SKM-1 treated with dmso at 0.1 percent for 144 hours (cell line): ENCODE measurements at regions not wholly inside any gene's neighbourhood (a gene's known extent, or its start where the extent isn't known, plus 50 kb on each side); places are given as distances from the start of the nearest gene placed in this dataset.
"Not testable (repeated sequence)": the region's sequence is repeated elsewhere in the genome, so short reads cannot be mapped to it uniquely, and the experiment has no call there.

Experiments used
- DNase-seq: peaks from one replicate; lab custom pipeline; 2025; ENCODE audit not compliant: unreplicated experiment; lab: John Stamatoyannopoulos, UW

GRCh38 chr1:168490306-168490705, 53.5 kb downstream of the XCL2 start:
- no peak for DNase-seq

- no peak for DNase-seq
These were observed 55.7 kb downstream of the XCL2 start for GRCh38 chr1:168488138-168488537.

- not testable (repeated sequence) for DNase-seq
These were observed 57.0 kb downstream of the XCL2 start for GRCh38 chr1:168486820-168487219.

GRCh38 chr1:168485048-168485447, 58.7 kb downstream of the XCL2 start:
- DNase-seq: no peak

- DNase-seq: no peak
These were observed 59.7 kb downstream of the XCL2 start for GRCh38 chr1:168484083-168484482.

GRCh38 chr1:168483539-168483938, 60.3 kb downstream of the XCL2 start:
- no peak for DNase-seq

GRCh38 chr1:168482106-168482505, 61.7 kb downstream of the XCL2 start:
- DNase-seq: no peak

GRCh38 chr1:168481586-168481985, 62.2 kb downstream of the XCL2 start:
- DNase-seq: no peak

GRCh38 chr1:168480997-168481396, 62.8 kb downstream of the XCL2 start:
- DNase-seq: no peak

- peak; percentile 54 for DNase-seq
These were observed 66.0 kb downstream of the XCL2 start for GRCh38 chr1:168477792-168478191.

GRCh38 chr1:168476588-168477385, 67.0 kb downstream of the XCL2 start:
- DNase-seq: peak; percentile 19

GRCh38 chr1:168474322-168474721, 69.5 kb downstream of the XCL2 start:
- no peak for DNase-seq

- DNase-seq: no peak
These were observed 70.7 kb downstream of the XCL2 start for GRCh38 chr1:168473126-168473525.

GRCh38 chr1:168472223-168472622, 71.6 kb downstream of the XCL2 start:
- peak; percentile 32 for DNase-seq

GRCh38 chr1:168470901-168471431, 72.8 kb downstream of the XCL2 start:
- no peak for DNase-seq

GRCh38 chr1:168469690-168470089, 74.1 kb downstream of the XCL2 start:
- DNase-seq: peak; percentile 55

- DNase-seq: no peak
These were observed 75.0 kb downstream of the XCL2 start for GRCh38 chr1:168468822-168469221.

- no peak for DNase-seq
These were observed 75.6 kb downstream of the XCL2 start for GRCh38 chr1:168468042-168468809.

- DNase-seq: no peak
These were observed 76.3 kb downstream of the XCL2 start for GRCh38 chr1:168467452-168467851.

GRCh38 chr1:168466714-168467131, 77.1 kb downstream of the XCL2 start:
- no peak for DNase-seq

GRCh38 chr1:168466092-168466713, 77.6 kb downstream of the XCL2 start:
- no peak for DNase-seq

GRCh38 chr1:168461108-168461507, 82.7 kb downstream of the XCL2 start:
- not testable (repeated sequence) for DNase-seq
